Cerebellar nuclear complex (tissue), 1 donor: ENCODE measurements at regions not wholly inside any gene's neighbourhood (a gene's known extent, or its start where the extent isn't known, plus 50 kb on each side); places are given as distances from the start of the nearest gene placed in this dataset.
"Not testable (repeated sequence)": the region's sequence is repeated elsewhere in the genome, so short reads cannot be mapped to it uniquely, and the experiment has no call there.

Source experiments
- DNase-seq, 2 experiments: peaks; one replicate each; lab custom pipeline; 2025; lab: John Stamatoyannopoulos, UW

DNA sequence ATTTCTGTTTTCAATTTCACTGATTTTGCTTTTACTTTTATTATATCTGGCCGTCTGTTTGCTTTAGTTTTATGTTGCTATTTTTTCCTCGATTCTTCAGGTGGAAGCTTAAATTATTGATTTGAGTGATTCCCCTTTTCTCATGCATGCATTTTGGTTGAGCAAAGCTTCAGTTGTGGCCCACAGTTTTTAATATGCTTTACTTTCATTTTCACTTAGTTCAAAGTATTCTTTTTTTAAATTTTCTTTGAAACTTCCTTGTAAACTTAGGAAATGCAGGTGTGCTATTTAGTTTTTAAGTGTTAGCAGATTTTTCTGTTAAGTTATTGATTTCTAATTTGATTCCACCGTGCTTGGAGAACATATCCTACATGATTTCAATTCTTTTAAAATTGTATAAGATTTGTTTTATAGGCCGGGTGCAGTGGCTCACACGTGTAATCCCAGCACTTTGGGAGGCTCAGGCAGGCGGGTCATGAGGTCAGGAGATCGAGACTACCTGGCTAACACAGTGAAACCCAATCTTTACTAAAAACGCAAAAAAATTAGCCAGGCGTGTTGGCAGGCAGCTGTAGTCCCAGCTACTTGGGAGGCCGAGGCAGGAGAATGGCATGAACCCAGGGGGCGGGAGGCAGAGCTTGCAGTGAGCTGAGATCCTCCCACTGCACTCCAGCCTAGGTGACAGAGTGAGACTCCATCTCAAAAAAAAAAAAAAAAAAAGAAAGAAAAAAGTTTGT is 531.2 kb downstream of the KIF2B start:
- no peak for DNase-seq

DNA sequence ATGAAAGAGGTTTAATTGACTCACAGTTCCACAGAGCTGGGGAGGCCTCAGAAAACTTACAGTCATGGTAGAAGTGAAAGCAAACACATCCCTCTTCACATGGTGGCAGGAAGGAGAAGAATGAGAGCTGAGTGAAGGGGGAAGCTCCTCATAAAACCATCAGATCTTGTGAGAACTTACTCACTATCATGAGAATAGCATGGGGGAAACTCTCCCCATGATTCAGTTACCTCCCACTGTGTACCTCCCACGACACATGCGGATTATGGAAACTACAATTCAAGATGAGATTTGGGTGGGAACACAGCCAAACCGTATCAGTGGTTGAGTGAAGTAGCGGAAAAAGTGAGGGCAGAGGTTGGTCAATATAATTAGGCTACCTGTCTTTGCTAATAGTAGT is 538.3 kb downstream of the KIF2B start:
- not testable (repeated sequence) for DNase-seq

GRCh38 chr17:54368906-54369305 is 531.7 kb upstream of the TOM1L1 start:
- no peak for DNase-seq

GRCh38 chr17:54372069-54372749 is 528.4 kb upstream of the TOM1L1 start:
- DNase-seq: no peak

DNA sequence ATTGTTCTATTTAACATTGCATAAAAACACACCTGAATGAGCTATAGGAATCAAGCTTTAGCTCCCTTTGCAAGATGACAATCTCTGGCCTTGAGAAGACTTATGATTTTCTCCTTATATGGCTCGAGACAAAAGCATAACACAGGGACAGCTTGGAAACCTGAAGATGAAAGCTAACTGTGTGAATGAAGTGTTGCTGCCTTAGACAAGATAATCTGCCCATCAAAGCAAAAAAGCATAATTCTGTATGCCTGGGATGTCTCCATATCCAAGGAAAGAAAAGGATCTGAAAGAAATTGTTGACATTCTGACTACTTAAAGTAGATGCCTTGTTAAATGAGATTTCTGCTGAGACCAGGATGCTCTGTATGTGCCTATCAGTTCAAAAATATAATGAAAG is 526.7 kb upstream of the TOM1L1 start:
- no peak for DNase-seq

GRCh38 chr17:54376409-54376808 is 524.2 kb upstream of the TOM1L1 start:
- not testable (repeated sequence) for DNase-seq

DNA sequence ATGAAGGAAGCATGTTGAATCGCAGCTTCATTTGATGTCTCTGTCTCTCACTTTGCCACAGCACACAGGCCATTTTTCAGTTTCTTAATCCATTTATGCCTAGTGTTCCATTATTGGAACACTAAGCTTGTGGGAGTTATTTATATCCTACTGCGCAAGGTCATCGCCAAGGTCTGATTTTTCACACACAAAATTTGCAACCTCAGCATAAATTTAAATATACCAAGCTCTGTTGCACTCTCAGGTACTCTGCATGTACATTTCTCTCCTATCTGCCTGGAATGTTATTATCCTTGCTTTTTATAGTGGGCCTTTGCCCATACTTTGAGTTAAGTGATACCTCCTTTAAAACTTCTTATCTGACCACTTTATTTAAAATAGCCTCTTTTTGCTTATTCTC is 519.2 kb upstream of the TOM1L1 start:
- DNase-seq: no peak

GRCh38 chr17:54404259-54404658 is 496.4 kb upstream of the TOM1L1 start:
- DNase-seq: no peak

DNA sequence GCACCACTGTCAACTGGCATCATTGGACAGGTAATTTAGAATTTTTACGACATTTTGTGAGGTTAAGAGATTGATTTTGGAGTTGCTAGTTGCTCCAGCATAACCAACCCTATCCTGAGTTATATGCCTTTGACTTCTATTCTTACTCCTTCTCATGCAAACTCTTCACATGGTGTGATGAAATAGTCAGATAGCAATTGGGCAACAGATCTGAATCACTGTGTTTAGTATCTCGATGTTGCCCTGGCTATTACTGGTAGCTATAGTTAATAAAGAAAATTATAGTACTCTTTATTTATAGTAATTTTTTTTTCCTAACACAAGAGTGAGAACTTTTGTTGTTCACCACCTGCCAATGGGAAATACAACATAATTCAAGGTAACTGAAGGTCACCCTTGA is 494.8 kb upstream of the TOM1L1 start:
- no peak for DNase-seq

GRCh38 chr17:54408731-54409130 is 491.9 kb upstream of the TOM1L1 start:
- no peak for DNase-seq

DNA sequence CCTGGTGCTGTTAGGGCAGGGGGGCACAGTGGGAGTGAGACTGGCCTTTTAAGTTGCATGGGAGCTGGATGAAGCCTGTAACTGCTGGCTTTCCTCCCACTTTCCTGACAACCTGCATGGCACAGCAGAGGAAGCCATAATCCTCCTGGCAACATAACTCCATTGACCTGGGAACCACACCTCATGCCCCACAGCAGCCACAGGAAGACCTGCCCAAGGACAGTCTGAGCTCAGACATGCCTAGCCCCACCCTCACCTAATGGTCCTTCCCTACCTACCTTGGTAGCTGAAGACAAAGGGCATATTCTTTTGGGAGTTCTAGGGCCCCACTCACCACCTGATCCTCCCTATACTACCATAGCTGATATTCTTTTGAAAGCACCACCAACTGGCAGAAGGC is 482.2 kb upstream of the TOM1L1 start:
- DNase-seq: no peak

GRCh38 chr17:54425671-54426070 is 475.0 kb upstream of the TOM1L1 start:
- DNase-seq: no peak

GRCh38 chr17:54426296-54426886 is 474.3 kb upstream of the TOM1L1 start:
- DNase-seq: no peak

DNA sequence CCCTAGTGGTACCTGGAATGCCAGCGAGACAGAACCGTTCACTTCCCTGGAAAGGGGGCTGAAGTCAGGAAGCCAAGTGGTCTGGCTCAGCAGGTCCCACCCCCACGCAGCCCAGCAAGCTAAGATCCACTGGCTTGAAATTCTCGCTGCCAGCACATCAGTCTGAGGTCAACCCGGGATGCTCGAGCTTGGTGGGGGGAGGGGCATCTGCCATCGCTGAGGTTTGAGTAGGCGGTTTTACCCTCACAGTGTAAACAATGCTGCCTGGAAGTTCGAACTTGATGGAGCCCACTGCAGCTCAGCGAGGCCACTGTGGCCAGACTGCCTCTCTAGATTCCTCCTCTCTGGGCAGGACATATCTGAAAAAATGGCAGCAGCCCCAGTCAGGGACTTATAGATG is 464.7 kb upstream of the TOM1L1 start:
- no peak for DNase-seq

GRCh38 chr17:54439816-54440215 is 460.8 kb upstream of the TOM1L1 start:
- no peak for DNase-seq

DNA sequence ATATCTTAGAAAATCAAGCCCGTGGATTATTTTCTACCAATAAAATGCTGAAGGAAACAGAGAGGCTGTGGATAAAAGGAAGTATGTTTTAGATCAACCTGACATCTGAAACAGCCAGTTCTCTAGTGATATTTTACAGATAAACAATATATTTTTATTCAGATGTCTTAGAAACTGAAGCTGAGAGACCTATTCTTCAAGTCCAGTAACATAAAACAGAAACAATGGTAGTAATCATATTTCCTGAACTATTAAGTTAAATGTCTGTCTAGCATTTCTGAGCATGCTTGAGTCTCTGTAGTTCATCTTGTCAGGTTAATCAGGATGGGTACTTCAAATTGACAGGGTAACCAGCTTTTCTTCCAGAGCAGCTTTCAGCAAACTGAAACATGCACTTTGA is 449.6 kb upstream of the TOM1L1 start:
- DNase-seq: no peak

- DNase-seq: no peak
Measured at GRCh38 chr17:54452666-54453348, 447.8 kb upstream of the TOM1L1 start.

DNA sequence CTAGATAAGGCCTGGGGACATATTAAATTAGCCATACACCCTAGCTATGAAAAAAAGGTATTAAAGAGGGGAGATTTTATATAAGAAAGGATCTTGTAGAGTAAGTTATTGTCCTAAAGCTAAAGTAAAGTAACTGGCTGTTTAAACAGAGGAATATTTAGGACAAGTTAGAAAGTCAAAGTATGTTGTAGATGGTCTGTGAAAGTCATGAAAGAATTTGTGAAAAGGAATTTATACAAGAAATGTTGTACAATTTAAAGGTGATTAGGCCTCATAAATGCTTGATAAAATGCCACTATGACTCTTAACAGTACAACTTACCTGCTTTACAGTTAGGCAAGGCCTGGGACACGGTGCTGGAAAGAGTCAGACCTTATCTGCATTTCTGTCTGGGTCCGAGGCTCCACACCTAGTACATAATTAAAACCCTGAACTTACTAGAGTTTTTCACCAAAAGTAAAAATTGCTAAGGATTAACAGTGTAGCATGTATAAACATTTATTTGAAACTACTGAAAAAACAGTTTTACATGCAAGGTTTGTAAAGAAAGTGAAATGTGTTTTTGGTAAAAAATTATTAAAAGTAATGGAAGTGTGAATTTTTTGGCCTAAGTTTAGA is 445.3 kb upstream of the TOM1L1 start:
- no peak for DNase-seq

DNA sequence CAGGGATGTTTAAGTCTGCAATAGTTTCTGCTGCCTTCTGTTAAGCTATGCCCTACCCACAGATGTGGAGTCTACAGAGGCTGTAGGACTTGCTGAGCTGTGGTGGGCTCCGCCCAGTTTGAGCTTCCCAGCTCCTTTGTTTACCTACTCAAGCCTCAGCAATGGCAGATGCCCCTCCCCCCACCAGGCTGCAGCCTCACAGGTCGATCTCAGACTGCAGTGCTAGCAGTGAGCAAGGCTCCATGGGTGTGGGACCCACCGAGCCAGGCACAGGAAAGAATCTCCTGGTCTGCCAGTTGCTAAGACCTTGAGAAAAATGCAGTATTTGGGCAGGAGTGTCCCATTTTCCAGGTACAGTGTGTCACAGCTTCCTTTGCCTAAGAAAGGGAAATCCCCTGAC is 435.2 kb upstream of the TOM1L1 start:
- not testable (repeated sequence) for DNase-seq

GRCh38 chr17:54466875-54467274 is 433.8 kb upstream of the TOM1L1 start:
- no peak for DNase-seq

DNA sequence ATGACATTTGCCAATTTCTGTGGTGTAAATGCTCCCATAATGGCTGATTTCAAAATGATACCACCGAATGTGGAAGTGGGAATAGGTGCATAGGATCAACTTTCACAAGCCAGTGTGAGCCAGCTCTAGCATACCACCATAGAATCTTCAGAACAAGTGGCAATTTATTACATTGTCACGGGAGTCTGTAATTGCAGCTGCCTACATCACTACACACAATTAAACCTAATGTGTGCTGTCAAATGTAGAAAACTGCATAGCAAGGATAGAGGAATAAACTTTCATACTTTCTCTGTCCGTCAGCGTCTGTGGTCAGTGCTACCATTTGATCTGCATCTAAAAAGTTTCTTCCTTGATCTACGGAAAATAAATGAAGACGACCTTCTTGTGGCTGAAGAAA is 417.8 kb upstream of the TOM1L1 start:
- no peak for DNase-seq

GRCh38 chr17:54493691-54494090 is 407.0 kb upstream of the TOM1L1 start:
- DNase-seq: no peak
